Aorta (tissue), 5 donors: ENCODE measurements at regions not wholly inside any gene's neighbourhood (a gene's known extent, or its start where the extent isn't known, plus 50 kb on each side); places are given as distances from the start of the nearest gene placed in this dataset.
"Not testable (repeated sequence)": the region's sequence is repeated elsewhere in the genome, so short reads cannot be mapped to it uniquely, and the experiment has no call there.

Experiments used
- ATAC-seq: fragments of 200-7000 bp; cut with Tn5 transposase; one replicate; pipeline ENCODE4 v1.9.1; 2022; ENCODE audit warnings: moderate library complexity; ENCODE audit not compliant: low FRiP score
- DNase-seq, 2 donors: peaks; one replicate each; pipeline ENCODE4 v3.0.0-alpha.2; 2020
- H3K27ac ChIP-seq, 2 donors: one replicate each; pipeline ENCODE4 v1.5.1; 2013; ENCODE audit warnings: low read length in 2 of 2, mild to moderate bottlenecking in 2 of 2, moderate library complexity in 2 of 2, control low read depth in 1 of 2, inconsistent platforms in 1 of 2, low read depth in 1 of 2
- H3K27me3 ChIP-seq, 2 donors: one replicate each; pipeline ENCODE4 v1.6.1; 2013; ENCODE audit warnings: control low read depth in 1 of 2, low read length in 1 of 2, mild to moderate bottlenecking in 1 of 2, moderate library complexity in 1 of 2; ENCODE audit not compliant: insufficient read depth in 2 of 2, control insufficient read depth in 1 of 2
- H3K36me3 ChIP-seq, 2 donors: one replicate each; pipeline ENCODE4 v1.6.1; 2013; ENCODE audit warnings: control low read depth in 1 of 2, low read length in 1 of 2, mild to moderate bottlenecking in 1 of 2; ENCODE audit not compliant: insufficient read depth in 2 of 2, control insufficient read depth in 1 of 2
- H3K4me1 ChIP-seq, 2 donors: one replicate each; pipeline ENCODE4 v1.6.1; 2013; ENCODE audit warnings: low read length in 2 of 2, control low read depth in 1 of 2, mild to moderate bottlenecking in 1 of 2, moderate library complexity in 1 of 2; ENCODE audit not compliant: insufficient read depth in 2 of 2, control insufficient read depth in 1 of 2
- H3K4me3 ChIP-seq, 2 donors: one replicate each; pipeline ENCODE4 v1.5.1; 2013; ENCODE audit warnings: low read length in 2 of 2, control low read depth in 1 of 2, mild to moderate bottlenecking in 1 of 2
- H3K9me3 ChIP-seq: one replicate; pipeline ENCODE4 v1.6.1; 2013; ENCODE audit warnings: mild to moderate bottlenecking, low read length; ENCODE audit not compliant: control insufficient read depth
- WGBS, 2 donors: extraction: QIAGEN DNeasy Blood & Tissue Kit; methylation state at CpG; one replicate each; pipeline ENCODE4 v1.1.7; 2013; 5-methylcytosine and 5-hydroxymethylcytosine counted together
- intact Hi-C, 2 donors: fragments of 100-400 bp; cut with DNase I; formaldehyde crosslinking; loops; one replicate each; pipeline versions ENCODE4 v1.14.2 to v1.15.0; 2022
- donor health status: healthy with polysubstance abuse.
- donor health status: Bipolar disorder and iron deficiency.
- donor health status: DM: no; HTN: no; CAD: no.
- donor health status: DM: no; HTN: no; CAD: no.
- donor health status: DM: yes; HTN: yes; CAD: no.

GRCh38 chrX:137743414-137743813, 177.5 kb downstream of the ZIC3 start:
- no peak for ATAC-seq
- intact Hi-C loops, result no loop called here

DNA sequence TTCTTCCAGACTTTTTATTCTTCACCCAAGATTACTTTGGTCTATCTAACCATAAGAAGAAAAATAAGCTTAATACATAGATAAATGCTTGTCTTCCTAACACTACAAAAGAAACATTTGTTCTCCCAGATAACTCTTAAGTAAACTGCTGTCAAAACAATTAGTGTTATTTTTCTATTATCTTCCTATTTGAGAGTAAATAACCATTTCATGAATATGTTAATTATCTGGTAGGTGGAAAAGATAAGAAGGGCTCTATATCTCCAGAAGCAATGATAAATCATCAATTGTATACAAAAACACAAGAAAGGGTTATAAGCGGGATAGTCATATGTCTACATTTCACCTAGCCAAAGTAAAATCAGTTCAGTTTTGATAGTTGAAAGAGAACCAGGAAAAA, 180.4 kb downstream of the ZIC3 start:
- ATAC-seq, result no peak
- Histone ChIP-seq H3K4me3 (no peak overlapping the region), H3K9me3 (no peaks in the 10 kb centered on the region), H3K4me1 (no peaks in the 10 kb centered on the region), H3K36me3 (no peaks in the 10 kb centered on the region), H3K27me3 (no peaks in the 10 kb centered on the region), H3K27ac (no peak overlapping the region)
- DNase-seq, result no peak
- WGBS, 2 donors, result 48 to 56% methylated on average over 1 of the region's 1 CpG
- intact Hi-C loops, result no loop called here

More at GRCh38 chrX:137743414-137743813, 177.5 kb downstream of the ZIC3 start:
- no peak for DNase-seq
- H3K9me3 ChIP-seq, result no peaks in the 10 kb centered on the region
- 71 to 93% methylated on average over 1 of the region's 1 CpG for WGBS, 2 donors
- no peaks in the 10 kb centered on the region for H3K36me3 ChIP-seq
- H3K4me3 ChIP-seq, result no peak overlapping the region
- H3K27me3 ChIP-seq, result no peaks in the 10 kb centered on the region
- no peak overlapping the region for H3K27ac ChIP-seq
- H3K4me1 ChIP-seq, result no peaks in the 10 kb centered on the region

GRCh38 chrX:137747244-137748043, 181.5 kb downstream of the ZIC3 start:
- WGBS, 2 donors, result 16% methylated on average over 14 of the region's 14 CpGs
- Histone ChIP-seq H3K27me3 (no peaks in the 10 kb centered on the region), H3K4me3 (no peak overlapping the region), H3K4me1 (no peaks in the 10 kb centered on the region), H3K27ac (no peak overlapping the region), H3K36me3 (no peaks in the 10 kb centered on the region), H3K9me3 (no peaks in the 10 kb centered on the region)
- no peak for DNase-seq
- intact Hi-C loops, result no loop called here
- ATAC-seq, result no peak

DNA sequence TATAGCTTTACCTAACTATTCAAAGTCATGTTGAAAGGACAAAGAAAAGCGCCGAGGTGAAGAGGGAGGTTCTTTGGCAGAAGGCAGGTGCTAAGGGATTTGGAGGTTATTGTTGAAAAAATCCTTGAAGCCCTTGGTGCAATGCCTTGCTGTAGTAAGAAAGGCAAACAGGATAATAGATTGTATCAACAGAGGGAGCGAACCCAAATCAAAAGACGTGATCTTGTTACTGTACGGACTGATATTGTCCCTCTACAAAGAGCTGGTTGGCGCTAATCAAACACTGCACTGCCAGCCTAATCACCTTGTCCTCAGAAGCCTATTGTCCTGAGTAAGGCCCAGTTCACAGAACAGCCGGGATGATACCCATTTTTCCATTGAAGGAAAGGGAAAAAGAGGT, 182.9 kb downstream of the ZIC3 start:
- Histone ChIP-seq H3K27ac (no peak overlapping the region), H3K36me3 (no peaks in the 10 kb centered on the region), H3K9me3 (no peaks in the 10 kb centered on the region), H3K27me3 (no peaks in the 10 kb centered on the region), H3K4me3 (no peak overlapping the region), H3K4me1 (no peaks in the 10 kb centered on the region)
- DNase-seq (no peak), ATAC-seq (no peak)
- intact Hi-C loops, result no loop called here
- WGBS, 2 donors, result 18 to 22% methylated on average over 7 of the region's 7 CpGs

DNA sequence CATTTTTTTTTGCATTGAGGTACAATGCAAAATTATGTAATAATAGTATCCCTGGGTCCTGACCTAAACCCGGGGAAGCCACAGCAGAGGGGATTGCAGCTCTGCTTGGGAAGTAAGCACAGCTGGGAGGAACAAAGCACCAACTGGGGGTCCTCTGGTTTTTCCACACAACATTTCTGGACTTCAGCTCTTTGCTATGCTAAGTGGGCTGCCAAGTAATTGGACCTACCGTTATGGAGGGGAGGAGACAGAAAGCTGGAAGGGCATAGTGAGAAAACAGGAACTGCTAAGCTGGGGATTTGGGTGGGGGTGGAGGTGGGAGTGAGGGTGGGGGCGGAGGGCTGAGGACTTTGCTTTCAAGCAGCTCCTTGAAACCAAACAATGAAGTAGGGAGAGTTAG, 183.3 kb downstream of the ZIC3 start:
- no peak overlapping the region for H3K27ac ChIP-seq
- DNase-seq (no peak), ATAC-seq (no peak)
- intact Hi-C loops, result no loop called here
- no peaks in the 10 kb centered on the region for H3K9me3 ChIP-seq
- H3K4me1 ChIP-seq, result no peaks in the 10 kb centered on the region
- H3K36me3 ChIP-seq, result no peaks in the 10 kb centered on the region
- WGBS, 2 donors, result 7 to 8% methylated on average over 3 of the region's 3 CpGs
- no peak overlapping the region for H3K4me3 ChIP-seq
- no peaks in the 10 kb centered on the region for H3K27me3 ChIP-seq

DNA sequence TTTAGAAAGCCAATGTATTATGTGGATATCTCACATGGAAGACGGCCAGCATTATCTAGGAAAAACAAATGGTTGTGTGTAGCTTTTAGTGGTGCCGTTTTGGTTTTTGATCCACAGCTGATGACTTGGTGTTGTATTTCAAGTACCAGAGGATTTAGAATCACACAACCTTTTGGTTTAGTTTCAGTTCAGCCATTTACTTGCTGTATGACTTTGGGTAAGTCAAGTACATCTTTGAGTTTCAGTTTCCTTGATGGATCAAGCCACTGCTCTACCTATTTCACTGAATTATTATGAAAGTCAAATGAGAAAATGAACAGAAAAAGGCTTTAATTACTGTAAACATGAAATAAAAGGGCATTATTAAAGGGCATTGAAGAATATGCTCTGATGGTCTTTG, 205.6 kb downstream of the ZIC3 start:
- H3K27me3 ChIP-seq, result peaks cover 0 to 1% of the 10 kb centered on the region in 2 donors
- intact Hi-C loops, result no loop called here
- no peaks in the 10 kb centered on the region for H3K4me1 ChIP-seq
- 13 to 39% methylated on average over 2 of the region's 2 CpGs for WGBS, 2 donors
- no peak overlapping the region for H3K27ac ChIP-seq
- no peak overlapping the region for H3K4me3 ChIP-seq
- DNase-seq, result no peak
- no peaks in the 10 kb centered on the region for H3K9me3 ChIP-seq
- no peaks in the 10 kb centered on the region for H3K36me3 ChIP-seq
- ATAC-seq, result no peak

DNA sequence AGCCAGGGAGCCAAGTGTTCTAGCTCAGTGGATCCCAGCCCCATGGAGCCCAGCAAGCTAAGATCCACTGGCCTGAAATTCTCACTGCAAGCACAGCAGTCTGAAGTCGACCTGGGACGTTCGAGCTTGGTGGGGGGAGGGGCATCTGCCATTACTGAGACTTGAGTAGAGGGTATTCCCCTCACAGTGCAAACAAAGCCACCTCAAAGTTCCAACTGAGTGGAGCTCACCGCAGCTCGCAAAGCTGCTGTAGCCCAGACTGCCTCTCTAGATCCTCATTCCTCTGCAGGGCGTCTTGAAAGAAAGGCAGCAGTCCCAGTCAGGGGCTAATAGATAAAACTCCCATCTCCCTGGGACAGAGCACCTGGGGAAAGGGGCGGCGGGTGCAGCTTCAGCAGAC, 226.3 kb downstream of the ZIC3 start:
- H3K4me3 ChIP-seq, result no peak overlapping the region
- no peaks in the 10 kb centered on the region for H3K4me1 ChIP-seq
- H3K27ac ChIP-seq, result no peak overlapping the region
- 58 to 70% methylated on average over 8 of the region's 8 CpGs for WGBS, 2 donors
- H3K36me3 ChIP-seq, result no peaks in the 10 kb centered on the region
- H3K9me3 ChIP-seq, result no peaks in the 10 kb centered on the region
- intact Hi-C loops, result no loop called here
- ATAC-seq, result no peak
- H3K27me3 ChIP-seq, result no peaks in the 10 kb centered on the region
- DNase-seq, result no peak

- intact Hi-C loops, ATAC-seq: not testable (repeated sequence)
- 77 to 92% methylated on average over 3 of the region's 3 CpGs for WGBS, 2 donors
These were observed 232.0 kb downstream of the ZIC3 start for GRCh38 chrX:137797926-137798325.

GRCh38 chrX:137823257-137823656, 257.3 kb downstream of the ZIC3 start:
- H3K4me3 ChIP-seq, result no peak overlapping the region
- no peaks in the 10 kb centered on the region for H3K4me1 ChIP-seq
- H3K36me3 ChIP-seq, result no peaks in the 10 kb centered on the region
- H3K9me3 ChIP-seq, result no peaks in the 10 kb centered on the region
- ATAC-seq (no peak), DNase-seq (no peak)
- intact Hi-C loops, result no loop called here
- no peak overlapping the region for H3K27ac ChIP-seq
- H3K27me3 ChIP-seq, result no peaks in the 10 kb centered on the region
- 88 to 90% methylated on average over 1 of the region's 1 CpG for WGBS, 2 donors

More at GRCh38 chrX:137797926-137798325, 232.0 kb downstream of the ZIC3 start:
- H3K4me3 ChIP-seq, H3K27me3 ChIP-seq, H3K36me3 ChIP-seq, H3K9me3 ChIP-seq, DNase-seq, H3K4me1 ChIP-seq, H3K27ac ChIP-seq: not testable (repeated sequence)
